A549 (cell line): ENCODE measurements at regions not wholly inside any gene's neighbourhood (a gene's known extent, or its start where the extent isn't known, plus 50 kb on each side); places are given as distances from the start of the nearest gene placed in this dataset.

Source experiments
- ATAC-seq, 2 experiments: fragments of 200-7000 bp in 1 of 2; fragments of >200 bp in 1 of 2; cut with Nextera tagmentation in 1 of 2; cut with Tn5 transposase in 1 of 2; 3 replicates each; pipeline versions ENCODE4 v1.8.0 to v1.9.1; 2018 to 2020; ENCODE audit warnings: mild to moderate bottlenecking in 1 of 2, moderate library complexity in 1 of 2
- CTCF ChIA-PET: fragments of 300-600 bp; sonication (Branson Sonifier 250); formaldehyde crosslinking; extraction: SDS; loops from one replicate; lab custom pipeline; 2021; ENCODE audit warnings: antibody characterized with exemption, inconsistent platforms; lab: Yijun Ruan, JAX
- POLR2A ChIA-PET: fragments of 350-600 bp; formaldehyde crosslinking; extraction: SDS; loops from one replicate; lab custom pipeline; 2021; ENCODE audit warnings: antibody characterized with exemption, inconsistent platforms; lab: Yijun Ruan, JAX
- DNase-seq, 2 experiments: peaks; one replicate each; pipeline versions ENCODE4 v3.0.0 to v3.0.0-alpha.2; 2011 to 2016; ENCODE audit warnings: low read depth in 1 of 2, low spot score in 1 of 2
- FAIRE-seq: peaks from 2 replicates; lab custom pipeline; 2011; peaks lifted over from hg19 to GRCh38; lab: Jason Lieb, UNC
- H3K27ac ChIP-seq, 2 experiments: fragments of >200 bp; sonication (Bioruptor Twin); formaldehyde crosslinking; 3 replicates each; pipeline ENCODE4 v1.5.1; 2016 to 2017
- H3K4me1 ChIP-seq: fragments of >200 bp; sonication (Bioruptor Twin); formaldehyde crosslinking; 3 replicates; pipeline ENCODE4 v1.6.1; 2016
- H3K4me2 ChIP-seq: fragments of >200 bp; sonication (Bioruptor Twin); formaldehyde crosslinking; 3 replicates; pipeline ENCODE4 v1.6.1; 2016
- H3K4me3 ChIP-seq: fragments of >200 bp; sonication (Bioruptor Twin); formaldehyde crosslinking; 3 replicates; pipeline ENCODE4 v1.5.1; 2016
- H3K9me3 ChIP-seq: fragments of >200 bp; sonication (Bioruptor Twin); formaldehyde crosslinking; 3 replicates; pipeline ENCODE4 v1.6.1; 2016
- BHLHE40 ChIP-seq: IDR thresholded peaks from 2 replicates; pipeline ENCODE4 v1.6.1; 2012; ENCODE audit warnings: low read depth, low read length, inconsistent platforms
- CHD2 ChIP-seq: fragments of 150-350 bp; IDR thresholded peaks from 2 replicates; pipeline ENCODE4 v1.6.1; 2014; ENCODE audit warnings: low read length; ENCODE audit not compliant: partially characterized antibody
- CHD4 ChIP-seq: fragments of 200-600 bp; sonication (generic); IDR thresholded peaks from 2 replicates; pipeline ENCODE4 v1.6.1; 2016; ENCODE audit warnings: antibody characterized with exemption, mild to moderate bottlenecking, borderline replicate concordance
- E2F6 ChIP-seq: IDR thresholded peaks from 2 replicates; pipeline ENCODE4 v1.6.1; 2012; ENCODE audit warnings: low read depth, borderline replicate concordance
- EHF ChIP-seq: fragments of 250-450 bp; sonication (Bioruptor Pico); IDR thresholded peaks from 2 replicates; pipeline ENCODE4 v1.5.0; 2020; ENCODE audit warnings: mild to moderate bottlenecking
- EP300 ChIP-seq, 2 experiments: fragments of >200 bp; sonication (Bioruptor Twin); formaldehyde crosslinking; IDR thresholded peaks; 2 replicates in 1 of 2; 3 replicates in 1 of 2; pipeline ENCODE4 v1.6.1; 2016 to 2017
- FOSL2 ChIP-seq, 2 experiments: fragments of 450-650 bp in 1 of 2; fragments of >200 bp in 1 of 2; sonication (Bioruptor Twin) in 1 of 2; formaldehyde crosslinking; IDR thresholded peaks; 2 replicates each; pipeline versions ENCODE4 v1.5.0 to v1.6.1; 2016 to 2020; ENCODE audit warnings: mild to moderate bottlenecking in 1 of 2, moderate library complexity in 1 of 2
- FOXS1 ChIP-seq: fragments of 250-450 bp; sonication (Bioruptor Pico); IDR thresholded peaks from 2 replicates; pipeline ENCODE4 v1.5.0; 2020; ENCODE audit warnings: mild to moderate bottlenecking, moderate library complexity
- HDAC2 ChIP-seq: fragments of 200-600 bp; sonication (generic); IDR thresholded peaks from 2 replicates; pipeline ENCODE4 v1.6.1; 2016
- KDM1A ChIP-seq: fragments of 200-600 bp; sonication (generic); IDR thresholded peaks from 2 replicates; pipeline ENCODE4 v1.6.1; 2016; ENCODE audit warnings: low read depth, mild to moderate bottlenecking
- MYC ChIP-seq: IDR thresholded peaks from 2 replicates; pipeline ENCODE4 v1.6.1; 2012; ENCODE audit warnings: mild to moderate bottlenecking, inconsistent platforms, low read length, improper control_type of control experiment, borderline replicate concordance
- NR3C1 ChIP-seq: fragments of >200 bp; sonication (Bioruptor Twin); formaldehyde crosslinking; IDR thresholded peaks from 3 replicates; pipeline ENCODE4 v1.6.1; 2017
- POLR2AphosphoS2 ChIP-seq: conservative IDR thresholded peaks from 2 replicates; pipeline ENCODE4 v1.6.1; 2012; ENCODE audit warnings: low read length, improper control_type of control experiment, inconsistent platforms
- RAD21 ChIP-seq, 2 experiments: fragments of >200 bp in 1 of 2; sonication (Bioruptor Twin) in 1 of 2; formaldehyde crosslinking in 1 of 2; IDR thresholded peaks in 1 of 2; conservative IDR thresholded peaks in 1 of 2; 2 replicates in 1 of 2; 3 replicates in 1 of 2; pipeline ENCODE4 v1.6.1; 2012 to 2018; ENCODE audit warnings: inconsistent platforms in 1 of 2
- RCOR1 ChIP-seq: fragments of 150-350 bp; IDR thresholded peaks from 2 replicates; pipeline ENCODE4 v1.6.1; 2014; ENCODE audit warnings: antibody characterized with exemption, low read length, low read depth
- REST ChIP-seq: fragments of 200-600 bp; sonication (generic); IDR thresholded peaks from 2 replicates; pipeline ENCODE4 v1.6.1; 2016; ENCODE audit warnings: antibody characterized with exemption, mild to moderate bottlenecking, moderate library complexity
- RFX5 ChIP-seq: fragments of 450-650 bp; IDR thresholded peaks from 2 replicates; pipeline ENCODE4 v1.7.1; 2014; ENCODE audit warnings: antibody characterized with exemption, mild to moderate bottlenecking, moderate library complexity
- RNF2 ChIP-seq: fragments of 200-600 bp; sonication (generic); IDR thresholded peaks from 2 replicates; pipeline ENCODE4 v1.6.1; 2016; ENCODE audit warnings: low read depth, mild to moderate bottlenecking, antibody characterized with exemption, moderate library complexity, borderline replicate concordance
- SMC3 ChIP-seq: fragments of >200 bp; sonication (Bioruptor Twin); formaldehyde crosslinking; IDR thresholded peaks from 3 replicates; pipeline ENCODE4 v1.6.1; 2018; ENCODE audit warnings: inconsistent platforms
- TFCP2L1 ChIP-seq: fragments of 250-450 bp; sonication (Bioruptor Pico); IDR thresholded peaks from 2 replicates; pipeline ENCODE4 v1.5.0; 2021; ENCODE audit warnings: mild to moderate bottlenecking
- ZFP36 ChIP-seq: fragments of 450-650 bp; IDR thresholded peaks from 2 replicates; pipeline ENCODE4 v1.6.1; 2014; ENCODE audit warnings: borderline replicate concordance; ENCODE audit not compliant: partially characterized antibody
- WGBS: methylation state at CpG from one replicate; pipeline ENCODE4 v1.1.6; 2017; ENCODE audit errors: missing lambda C conversion rate; 5-methylcytosine and 5-hydroxymethylcytosine counted together

DNA sequence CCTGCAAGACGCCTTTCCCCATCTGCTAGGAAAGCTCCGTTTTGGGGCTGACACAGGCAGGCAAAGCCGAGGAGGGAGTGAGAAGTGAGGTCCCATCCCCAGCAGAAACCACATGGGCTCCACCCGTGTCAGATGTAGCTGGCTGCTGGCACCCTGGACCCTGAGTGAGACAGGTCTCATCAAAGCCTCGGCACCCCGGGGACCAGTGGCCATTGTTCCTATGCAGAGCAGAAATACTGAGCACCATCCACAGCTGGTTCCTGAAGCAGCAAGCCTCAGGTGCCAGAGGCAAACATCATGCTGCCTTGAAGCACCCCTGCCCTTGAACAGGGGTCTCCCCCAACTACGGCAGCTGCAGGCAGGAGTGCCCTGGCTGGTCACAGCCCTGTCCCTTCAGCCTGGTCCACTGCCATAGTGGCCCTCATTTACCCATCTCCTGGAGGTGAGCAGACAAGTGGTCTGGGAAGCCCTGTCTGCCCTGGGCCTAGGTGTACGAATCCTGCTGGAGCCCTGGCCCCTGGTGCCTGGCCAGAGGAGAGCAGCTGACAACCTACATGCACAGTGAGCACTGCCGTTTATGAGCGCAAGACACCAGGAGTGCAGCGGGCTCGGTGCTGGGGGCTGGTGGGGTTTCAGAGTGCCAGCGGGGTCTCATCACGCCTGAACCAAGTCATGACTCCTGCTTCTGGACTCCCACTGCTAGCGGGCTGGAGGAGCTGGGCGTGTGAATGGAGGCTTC lies 289.8 kb upstream of the RTL1 start (continued):
- TF ChIP-seq REST (no peak), EP300 (IDR thresholded peaks at IDR 0.05) (no peak), CHD2 (no peak), SMC3 (no peak)
- TF ChIP-seq, all 56 proteins: peak for 0

GRCh38 chr14:101193845-101194372 lies 290.4 kb upstream of the RTL1 start:
- ATAC-seq (no peak), FAIRE-seq (no peak), DNase-seq (no peak)
- TF ChIP-seq EHF (CRISPR knock-in tag) = no peak
- TF ChIP-seq RAD21 (conservative IDR thresholded peaks at IDR 0.05 in 1 of 2, IDR thresholded peaks at IDR 0.05 in 1 of 2) = no peak
- TF ChIP-seq E2F6 = no peak
- TF ChIP-seq RFX5 = no peak
- TF ChIP-seq FOSL2 (IDR thresholded peaks at IDR 0.05) = no peak
- no peak for TF ChIP-seq FOSL2 (CRISPR knock-in tag; IDR thresholded peaks at IDR 0.05)
- no peak for TF ChIP-seq POLR2AphosphoS2
- CTCF ChIA-PET = no interaction called here
- Histone ChIP-seq H3K4me1 (no peaks in the 10 kb centered on the region), H3K4me2 (no peak overlapping the region), H3K9me3 (no peaks in the 10 kb centered on the region), H3K4me3 (no peak overlapping the region), H3K27ac (no peak overlapping the region)
- POLR2A ChIA-PET = no interaction called here
- WGBS = 84% methylated on average over 13 of the region's 15 CpGs

DNA sequence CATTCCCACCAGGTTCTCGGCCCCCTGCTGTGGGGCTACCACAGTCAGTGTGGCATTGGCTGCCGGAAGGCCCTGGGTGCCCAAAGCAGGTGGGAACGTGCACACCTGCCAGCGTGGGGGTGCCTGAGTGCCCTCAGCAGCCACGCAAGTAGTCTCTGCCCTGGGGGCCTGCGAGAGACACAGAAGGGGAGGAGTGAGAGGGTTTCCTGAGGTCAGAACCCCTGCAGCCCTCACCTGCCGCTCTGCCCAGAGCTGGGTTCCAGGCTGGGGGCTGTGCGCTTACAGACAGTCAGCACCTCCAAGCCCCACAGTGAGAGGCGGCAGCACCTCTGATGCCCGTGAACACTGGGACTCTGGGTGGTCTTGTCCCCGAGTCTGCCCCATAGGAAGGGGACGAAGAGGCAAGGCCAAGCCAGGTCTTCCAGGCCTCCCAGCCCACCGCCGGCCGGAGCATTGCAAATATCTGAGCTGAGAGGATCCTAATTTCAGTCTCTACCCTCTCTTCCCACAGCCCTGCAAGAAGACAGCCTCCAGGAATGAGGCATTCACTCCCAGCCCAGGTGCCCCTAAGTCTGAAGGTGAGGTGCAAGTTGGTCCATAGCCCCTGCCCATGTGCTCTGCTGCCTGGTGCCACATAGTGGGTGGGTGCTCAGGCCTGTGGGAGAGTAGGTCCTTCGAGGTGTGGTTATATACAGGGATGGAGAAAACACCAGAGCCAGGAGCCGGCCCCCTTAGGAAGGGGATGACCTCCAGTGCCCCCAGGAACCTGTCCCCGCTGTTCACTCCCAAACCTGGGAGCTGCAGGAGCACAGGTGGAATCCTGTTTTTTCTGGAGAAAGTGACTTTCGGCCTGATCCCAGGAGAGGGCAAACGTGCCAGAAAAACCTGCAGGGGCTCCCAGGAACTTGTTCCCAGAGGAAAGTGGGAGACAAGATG lies 291.1 kb upstream of the RTL1 start:
- POLR2A ChIA-PET = no interaction called here
- ATAC-seq (no peak), DNase-seq (no peak), FAIRE-seq (no peak)
- WGBS = 77% methylated on average over 11 of the region's 20 CpGs
- Histone ChIP-seq H3K27ac (no peak overlapping the region), H3K9me3 (no peaks in the 10 kb centered on the region), H3K4me1 (no peaks in the 10 kb centered on the region), H3K4me3 (no peak overlapping the region), H3K4me2 (no peak overlapping the region)
- TF ChIP-seq KDM1A (no peak), RCOR1 (no peak), CHD4 (no peak), TFCP2L1 (no peak), RFX5 (no peak), E2F6 (no peak), MYC (no peak), ZFP36 (no peak), REST (no peak), BHLHE40 (no peak), NR3C1 (no peak), POLR2AphosphoS2 (no peak), FOXS1 (no peak), HDAC2 (no peak), RNF2 (no peak)
- CTCF ChIA-PET = interaction anchor here (1.3 kb wide), 1 partner anchor 40 kb away, joined by 4 read pairs; no protein-coding TSS in a partner anchor
